HG03460 (cell line): ENCODE measurements at regions not wholly inside any gene's neighbourhood (a gene's known extent, or its start where the extent isn't known, plus 50 kb on each side); places are given as distances from the start of the nearest gene placed in this dataset.
"Not testable (repeated sequence)": the region's sequence is repeated elsewhere in the genome, so short reads cannot be mapped to it uniquely, and the experiment has no call there.

Source experiments
- ATAC-seq: cut with Tn5 transposase; IDR thresholded peaks from one replicate; pipeline ENCODE4 v1.9.1; 2021; ENCODE audit not compliant: unreplicated experiment

DNA sequence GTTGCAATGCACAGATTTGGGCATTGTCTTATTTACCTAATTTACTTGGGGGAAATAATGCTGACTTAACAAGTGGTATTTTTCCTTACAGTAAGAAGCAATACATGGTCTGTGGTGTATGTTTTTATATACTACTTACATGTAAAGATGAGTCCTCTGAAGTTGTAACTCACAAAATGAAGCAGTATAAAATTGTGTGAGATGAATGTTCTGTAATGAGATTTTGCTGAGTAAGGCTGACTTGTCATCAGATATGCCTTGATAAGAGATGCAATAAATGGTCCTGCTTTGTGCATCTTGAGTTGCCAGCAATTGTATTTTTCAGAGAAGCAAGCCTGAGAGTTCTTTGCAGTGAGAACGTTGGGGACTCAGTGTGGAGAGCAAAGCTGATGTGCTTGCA lies 92.2 kb upstream of the GNAQ start:
- no peak for ATAC-seq

- ATAC-seq: no peak
Measured at GRCh38 chr9:78122631-78123030, 91.0 kb upstream of the GNAQ start.

DNA sequence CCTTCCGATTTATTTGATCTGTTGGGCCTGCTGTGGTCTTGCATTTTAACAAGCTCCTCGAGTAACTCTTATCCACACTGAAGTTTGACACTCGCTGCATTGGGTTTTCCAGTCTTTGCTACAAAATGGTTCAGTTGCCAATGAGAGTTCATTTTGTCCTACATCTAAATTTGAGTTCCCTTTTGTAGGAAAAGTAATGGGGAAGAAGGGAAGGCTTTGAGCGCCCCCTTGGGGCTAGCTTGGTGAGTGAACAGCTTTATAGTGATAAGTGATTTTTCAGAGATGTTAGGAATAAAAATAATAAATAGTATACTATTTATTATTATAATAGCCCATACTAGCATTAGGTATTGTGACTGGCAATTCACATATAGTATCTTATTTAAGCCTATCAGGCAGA lies 89.9 kb upstream of the GNAQ start:
- no peak for ATAC-seq

DNA sequence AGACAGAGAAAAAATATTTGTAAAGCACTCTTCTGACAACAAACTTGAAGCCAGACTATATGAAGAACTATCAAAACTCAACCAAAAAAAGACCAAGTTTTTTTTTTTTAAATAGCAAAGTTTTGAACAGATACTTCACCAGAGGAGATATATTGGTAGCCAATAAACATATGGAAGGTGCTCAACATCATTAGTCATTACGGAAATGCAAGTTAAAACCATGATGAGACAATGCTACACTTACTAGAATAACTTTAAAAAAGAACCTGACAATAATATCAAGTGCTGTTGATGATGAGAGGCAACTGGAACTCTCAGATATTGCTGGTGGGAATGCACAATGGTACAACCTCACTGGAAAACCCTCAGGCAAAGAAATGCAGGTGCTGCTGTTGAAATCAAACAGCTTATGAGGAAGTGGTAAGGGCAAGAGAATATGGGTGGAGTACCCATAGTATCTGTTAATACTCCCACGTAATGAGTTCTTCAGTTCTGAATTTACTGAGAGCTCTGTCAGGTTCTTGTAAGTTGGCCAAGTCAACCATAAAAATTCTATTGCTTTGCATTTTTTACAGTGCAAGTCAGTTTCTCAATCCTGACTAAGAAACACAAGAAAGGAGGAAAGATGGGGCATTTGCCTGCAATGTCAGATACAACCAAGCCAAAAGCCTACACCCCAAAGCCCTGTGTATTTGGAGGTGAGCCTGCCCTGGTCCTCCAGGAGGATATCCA lies 87.3 kb upstream of the GNAQ start:
- no peak for ATAC-seq

DNA sequence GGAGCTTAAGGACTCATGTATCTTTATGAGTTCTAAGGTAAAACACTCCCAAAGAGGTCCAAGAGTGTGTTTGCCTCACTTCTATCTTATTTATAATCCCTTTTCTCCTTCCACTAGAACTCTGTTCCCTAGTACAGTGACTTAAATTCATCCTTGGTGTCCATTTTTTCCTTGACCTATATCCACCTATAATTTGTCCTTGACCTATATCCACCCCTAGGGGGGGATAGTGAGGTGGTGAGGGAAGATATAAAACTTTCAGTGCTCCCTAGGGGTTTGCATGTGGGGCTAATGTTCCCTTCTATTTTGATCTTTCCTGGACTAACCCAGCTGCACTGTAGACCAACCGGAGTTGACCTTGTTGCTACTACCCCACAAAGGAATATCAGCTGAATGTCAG lies 83.5 kb upstream of the GNAQ start:
- ATAC-seq: no peak

DNA sequence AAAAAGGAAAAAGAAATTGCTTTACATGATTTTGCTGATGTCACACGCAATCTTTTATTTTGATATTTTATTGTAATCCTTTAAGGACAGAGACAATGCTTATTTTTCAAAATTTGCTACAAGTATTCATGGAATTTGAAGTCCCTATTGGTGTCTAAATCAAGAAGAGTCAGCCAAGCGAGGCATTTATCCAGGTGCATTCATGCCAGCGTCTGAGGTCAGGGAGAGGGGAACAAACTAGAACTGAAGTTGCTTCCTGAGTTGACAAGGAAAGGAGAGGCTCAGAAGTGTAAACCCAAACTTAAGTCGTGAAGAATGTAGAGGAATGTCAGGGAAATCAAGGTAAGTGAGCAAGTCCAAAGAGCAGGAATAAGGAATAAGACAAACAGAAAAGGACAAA lies 83.0 kb upstream of the GNAQ start:
- no peak for ATAC-seq

DNA sequence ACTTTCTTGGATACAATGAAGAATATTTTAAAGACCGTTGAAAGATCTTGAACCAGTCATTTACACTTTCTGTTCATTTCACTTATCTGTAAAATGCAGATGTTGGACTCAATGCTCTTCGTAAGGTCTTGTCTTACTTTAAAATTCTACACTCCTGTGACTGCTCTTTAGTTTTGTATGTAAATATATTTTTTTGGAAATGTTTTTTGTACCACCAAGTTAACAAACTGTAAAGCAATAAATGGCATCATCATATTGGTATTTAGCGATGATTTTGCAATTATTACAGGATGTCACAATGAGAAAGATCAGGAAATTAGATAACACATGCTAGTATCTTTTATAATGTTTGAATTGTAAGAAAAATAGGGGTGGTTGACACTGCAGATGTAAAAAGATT lies 80.8 kb upstream of the GNAQ start:
- no peak for ATAC-seq

DNA sequence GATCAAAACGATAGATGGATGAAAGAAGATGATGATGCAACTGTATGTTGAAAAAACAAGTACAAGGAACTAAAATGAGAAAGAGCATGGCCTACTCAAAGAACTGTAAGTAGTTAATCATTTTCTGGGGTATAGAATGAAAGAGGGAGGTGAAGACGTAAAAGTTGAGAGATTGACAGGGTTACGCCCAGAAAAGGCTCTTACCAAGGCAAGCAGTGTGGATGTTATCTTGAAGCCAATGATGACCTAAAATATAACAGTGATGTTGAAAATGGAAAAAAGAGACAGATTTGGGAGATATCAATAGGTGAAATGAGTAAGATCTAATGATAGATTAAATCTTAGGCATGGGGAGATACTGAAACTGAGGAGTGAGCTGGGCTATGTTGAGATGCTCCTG lies 80.4 kb upstream of the GNAQ start:
- ATAC-seq: no peak

DNA sequence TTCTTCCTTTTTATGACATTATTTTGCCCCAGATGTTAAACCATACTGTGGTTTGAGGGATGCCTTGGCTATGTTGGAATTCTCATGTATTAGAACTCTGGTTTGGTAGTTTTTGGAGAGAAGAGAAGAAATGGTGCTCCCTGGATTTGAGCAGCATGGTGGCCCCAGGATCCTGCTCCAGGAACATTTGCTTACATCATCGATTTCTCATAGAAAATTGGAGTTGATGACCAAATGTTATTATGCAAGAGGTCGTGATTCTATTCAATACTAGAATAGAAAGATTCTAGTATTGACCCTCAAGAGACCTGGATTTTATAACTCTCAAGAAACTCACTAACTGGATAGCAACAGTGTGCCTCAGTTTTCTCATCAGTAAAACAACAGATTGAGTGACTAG lies 77.5 kb upstream of the GNAQ start:
- no peak for ATAC-seq

DNA sequence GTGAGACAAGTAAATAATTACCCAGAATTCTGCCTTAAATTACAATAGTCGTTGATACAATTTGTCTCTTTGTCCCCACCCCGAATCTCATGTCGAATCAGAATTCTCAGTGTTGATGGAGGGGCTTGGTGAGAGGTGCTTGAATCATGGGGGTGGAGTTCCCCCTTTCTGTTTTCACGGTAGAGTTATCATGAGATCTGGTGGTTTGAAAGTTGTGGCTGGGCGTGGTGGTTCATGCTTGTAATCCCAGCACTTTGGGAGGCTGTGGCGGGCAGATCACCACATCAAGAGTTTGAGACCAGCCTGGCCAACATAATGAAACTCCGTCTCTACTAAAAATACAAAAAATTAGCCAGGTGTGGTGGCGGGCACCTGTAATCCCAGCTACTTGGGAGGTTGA lies 75.0 kb upstream of the GNAQ start:
- ATAC-seq: not testable (repeated sequence)

DNA sequence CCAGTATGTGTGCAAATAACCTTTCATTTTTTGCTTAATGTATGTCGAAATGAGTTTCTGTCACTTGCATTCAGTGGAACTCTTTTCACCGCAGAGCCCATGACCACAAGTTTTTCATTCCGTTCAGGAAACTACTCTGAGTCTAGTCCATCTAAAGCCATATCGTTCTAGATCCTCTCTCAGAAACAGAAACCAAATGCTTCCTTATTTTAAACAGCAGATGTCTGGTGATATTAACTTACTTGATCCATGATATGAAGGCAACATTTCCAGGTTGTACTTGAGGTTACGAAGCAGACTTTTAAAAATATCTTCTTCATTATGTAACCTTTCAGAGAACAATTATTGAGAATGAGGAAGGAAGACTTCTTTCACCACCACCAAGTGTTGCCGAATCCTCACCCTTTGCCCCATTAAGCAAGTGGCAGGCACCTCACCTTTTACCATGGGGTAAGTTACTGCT lies 72.4 kb upstream of the GNAQ start:
- ATAC-seq: peak; percentile 69

- no peak for ATAC-seq
Measured at GRCh38 chr9:78101247-78101646, 69.6 kb upstream of the GNAQ start.

DNA sequence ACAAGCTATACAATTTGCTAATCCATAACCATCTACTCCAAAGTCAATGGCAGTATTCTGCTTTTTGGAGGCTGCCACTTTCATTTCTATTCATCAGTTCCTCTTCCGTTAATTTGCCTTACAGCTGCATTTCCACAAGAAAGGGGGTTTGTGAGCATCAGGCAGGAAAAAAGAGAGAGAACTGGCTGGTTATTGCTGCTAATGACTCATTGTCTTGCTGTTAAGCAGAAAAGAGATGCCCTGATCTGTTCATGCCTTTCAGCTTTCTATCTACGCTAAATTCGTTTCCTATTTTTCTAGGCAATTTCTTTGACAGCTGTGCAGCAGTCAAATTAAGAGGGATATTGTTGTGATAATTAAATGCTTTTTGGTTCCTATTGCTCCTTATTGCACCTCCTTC lies 65.9 kb upstream of the GNAQ start:
- ATAC-seq: no peak

DNA sequence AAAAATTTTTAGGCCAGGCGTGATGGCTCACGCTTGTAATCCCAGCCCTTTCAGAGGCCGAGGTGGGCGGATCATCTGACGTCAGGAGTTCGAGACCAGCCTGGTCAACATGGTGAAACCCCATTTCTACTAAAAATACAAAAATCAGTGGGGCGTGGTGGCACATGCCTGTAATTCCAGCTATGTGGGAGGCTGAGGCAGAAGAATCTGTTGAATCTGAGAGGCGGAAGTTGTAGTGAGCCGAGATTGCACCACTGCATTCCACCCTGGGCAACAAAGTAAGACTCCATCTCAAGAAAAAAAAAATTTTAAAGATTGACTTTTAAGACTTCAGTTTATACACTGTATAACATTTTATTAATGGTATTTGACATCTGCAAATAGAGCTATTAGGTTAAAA lies 60.1 kb upstream of the GNAQ start:
- no peak for ATAC-seq

DNA sequence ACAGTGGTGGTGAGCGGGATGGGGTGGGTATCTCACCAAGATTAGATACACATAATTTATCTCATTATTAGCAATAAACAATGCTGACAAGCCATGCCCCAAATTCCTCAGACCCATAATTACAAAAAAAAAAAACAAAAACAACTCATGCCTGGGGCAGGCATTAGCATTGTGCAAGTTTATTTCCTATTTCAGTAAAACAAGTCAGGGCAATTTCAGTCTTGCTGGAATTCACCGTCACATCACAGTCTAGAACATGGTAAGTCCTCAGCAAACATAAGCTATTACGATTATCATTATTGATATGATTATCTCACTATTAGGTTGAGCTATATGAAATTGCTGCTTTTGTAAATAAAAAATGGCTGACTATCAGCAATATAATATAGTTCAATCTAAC lies 57.5 kb upstream of the GNAQ start:
- ATAC-seq: no peak

GRCh38 chr9:78088190-78088589 lies 56.6 kb upstream of the GNAQ start:
- not testable (repeated sequence) for ATAC-seq
